H1 (cell line): ENCODE measurements at regions not wholly inside any gene's neighbourhood (a gene's known extent, or its start where the extent isn't known, plus 50 kb on each side); places are given as distances from the start of the nearest gene placed in this dataset.

Source experiments
- TF ChIP-seq, protein P1 (sequence below): fragments of 300-600 bp; sonication (generic); IDR thresholded peaks from 2 replicates; pipeline ENCODE4 v1.7.1; 2012; ENCODE audit warnings: low read length, moderate library complexity, mild to moderate bottlenecking, inconsistent platforms; ENCODE audit not compliant: insufficient replicate concordance

DNA sequence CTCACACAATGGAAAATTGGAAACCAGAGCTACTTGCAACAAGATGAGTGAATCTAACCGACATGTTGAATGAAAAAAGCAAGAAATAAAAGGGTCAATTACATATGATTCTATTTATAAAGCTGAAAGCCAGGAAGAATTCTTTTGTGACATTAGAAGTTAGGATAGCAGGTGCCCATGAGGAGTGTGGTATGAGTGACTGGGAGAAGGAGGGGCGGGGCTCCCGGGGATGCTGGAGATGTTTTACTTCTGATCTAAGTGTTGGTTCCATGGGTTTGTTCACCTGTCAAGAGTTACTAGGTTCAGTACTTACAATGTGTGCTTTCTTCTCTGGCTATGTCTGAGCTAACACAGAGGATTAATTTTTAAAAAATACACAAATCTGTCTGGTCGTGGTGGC is 60.8 kb downstream of the NSMCE3 start (continued):
- TF ChIP-seq, protein P1, sequence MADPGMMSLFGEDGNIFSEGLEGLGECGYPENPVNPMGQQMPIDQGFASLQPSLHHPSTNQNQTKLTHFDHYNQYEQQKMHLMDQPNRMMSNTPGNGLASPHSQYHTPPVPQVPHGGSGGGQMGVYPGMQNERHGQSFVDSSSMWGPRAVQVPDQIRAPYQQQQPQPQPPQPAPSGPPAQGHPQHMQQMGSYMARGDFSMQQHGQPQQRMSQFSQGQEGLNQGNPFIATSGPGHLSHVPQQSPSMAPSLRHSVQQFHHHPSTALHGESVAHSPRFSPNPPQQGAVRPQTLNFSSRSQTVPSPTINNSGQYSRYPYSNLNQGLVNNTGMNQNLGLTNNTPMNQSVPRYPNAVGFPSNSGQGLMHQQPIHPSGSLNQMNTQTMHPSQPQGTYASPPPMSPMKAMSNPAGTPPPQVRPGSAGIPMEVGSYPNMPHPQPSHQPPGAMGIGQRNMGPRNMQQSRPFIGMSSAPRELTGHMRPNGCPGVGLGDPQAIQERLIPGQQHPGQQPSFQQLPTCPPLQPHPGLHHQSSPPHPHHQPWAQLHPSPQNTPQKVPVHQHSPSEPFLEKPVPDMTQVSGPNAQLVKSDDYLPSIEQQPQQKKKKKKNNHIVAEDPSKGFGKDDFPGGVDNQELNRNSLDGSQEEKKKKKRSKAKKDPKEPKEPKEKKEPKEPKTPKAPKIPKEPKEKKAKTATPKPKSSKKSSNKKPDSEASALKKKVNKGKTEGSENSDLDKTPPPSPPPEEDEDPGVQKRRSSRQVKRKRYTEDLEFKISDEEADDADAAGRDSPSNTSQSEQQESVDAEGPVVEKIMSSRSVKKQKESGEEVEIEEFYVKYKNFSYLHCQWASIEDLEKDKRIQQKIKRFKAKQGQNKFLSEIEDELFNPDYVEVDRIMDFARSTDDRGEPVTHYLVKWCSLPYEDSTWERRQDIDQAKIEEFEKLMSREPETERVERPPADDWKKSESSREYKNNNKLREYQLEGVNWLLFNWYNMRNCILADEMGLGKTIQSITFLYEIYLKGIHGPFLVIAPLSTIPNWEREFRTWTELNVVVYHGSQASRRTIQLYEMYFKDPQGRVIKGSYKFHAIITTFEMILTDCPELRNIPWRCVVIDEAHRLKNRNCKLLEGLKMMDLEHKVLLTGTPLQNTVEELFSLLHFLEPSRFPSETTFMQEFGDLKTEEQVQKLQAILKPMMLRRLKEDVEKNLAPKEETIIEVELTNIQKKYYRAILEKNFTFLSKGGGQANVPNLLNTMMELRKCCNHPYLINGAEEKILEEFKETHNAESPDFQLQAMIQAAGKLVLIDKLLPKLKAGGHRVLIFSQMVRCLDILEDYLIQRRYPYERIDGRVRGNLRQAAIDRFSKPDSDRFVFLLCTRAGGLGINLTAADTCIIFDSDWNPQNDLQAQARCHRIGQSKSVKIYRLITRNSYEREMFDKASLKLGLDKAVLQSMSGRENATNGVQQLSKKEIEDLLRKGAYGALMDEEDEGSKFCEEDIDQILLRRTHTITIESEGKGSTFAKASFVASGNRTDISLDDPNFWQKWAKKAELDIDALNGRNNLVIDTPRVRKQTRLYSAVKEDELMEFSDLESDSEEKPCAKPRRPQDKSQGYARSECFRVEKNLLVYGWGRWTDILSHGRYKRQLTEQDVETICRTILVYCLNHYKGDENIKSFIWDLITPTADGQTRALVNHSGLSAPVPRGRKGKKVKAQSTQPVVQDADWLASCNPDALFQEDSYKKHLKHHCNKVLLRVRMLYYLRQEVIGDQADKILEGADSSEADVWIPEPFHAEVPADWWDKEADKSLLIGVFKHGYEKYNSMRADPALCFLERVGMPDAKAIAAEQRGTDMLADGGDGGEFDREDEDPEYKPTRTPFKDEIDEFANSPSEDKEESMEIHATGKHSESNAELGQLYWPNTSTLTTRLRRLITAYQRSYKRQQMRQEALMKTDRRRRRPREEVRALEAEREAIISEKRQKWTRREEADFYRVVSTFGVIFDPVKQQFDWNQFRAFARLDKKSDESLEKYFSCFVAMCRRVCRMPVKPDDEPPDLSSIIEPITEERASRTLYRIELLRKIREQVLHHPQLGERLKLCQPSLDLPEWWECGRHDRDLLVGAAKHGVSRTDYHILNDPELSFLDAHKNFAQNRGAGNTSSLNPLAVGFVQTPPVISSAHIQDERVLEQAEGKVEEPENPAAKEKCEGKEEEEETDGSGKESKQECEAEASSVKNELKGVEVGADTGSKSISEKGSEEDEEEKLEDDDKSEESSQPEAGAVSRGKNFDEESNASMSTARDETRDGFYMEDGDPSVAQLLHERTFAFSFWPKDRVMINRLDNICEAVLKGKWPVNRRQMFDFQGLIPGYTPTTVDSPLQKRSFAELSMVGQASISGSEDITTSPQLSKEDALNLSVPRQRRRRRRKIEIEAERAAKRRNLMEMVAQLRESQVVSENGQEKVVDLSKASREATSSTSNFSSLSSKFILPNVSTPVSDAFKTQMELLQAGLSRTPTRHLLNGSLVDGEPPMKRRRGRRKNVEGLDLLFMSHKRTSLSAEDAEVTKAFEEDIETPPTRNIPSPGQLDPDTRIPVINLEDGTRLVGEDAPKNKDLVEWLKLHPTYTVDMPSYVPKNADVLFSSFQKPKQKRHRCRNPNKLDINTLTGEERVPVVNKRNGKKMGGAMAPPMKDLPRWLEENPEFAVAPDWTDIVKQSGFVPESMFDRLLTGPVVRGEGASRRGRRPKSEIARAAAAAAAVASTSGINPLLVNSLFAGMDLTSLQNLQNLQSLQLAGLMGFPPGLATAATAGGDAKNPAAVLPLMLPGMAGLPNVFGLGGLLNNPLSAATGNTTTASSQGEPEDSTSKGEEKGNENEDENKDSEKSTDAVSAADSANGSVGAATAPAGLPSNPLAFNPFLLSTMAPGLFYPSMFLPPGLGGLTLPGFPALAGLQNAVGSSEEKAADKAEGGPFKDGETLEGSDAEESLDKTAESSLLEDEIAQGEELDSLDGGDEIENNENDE: no peak
